Keratinocyte (primary cell): ENCODE measurements at regions not wholly inside any gene's neighbourhood (a gene's known extent, or its start where the extent isn't known, plus 50 kb on each side); places are given as distances from the start of the nearest gene placed in this dataset.

Experiments
- DNase-seq: peaks from one replicate; pipeline ENCODE4 v3.0.0-alpha.2; 2011; ENCODE audit warnings: low read depth, missing footprints, low spot score
- FAIRE-seq: peaks from 2 replicates; lab custom pipeline; 2011; peaks lifted over from hg19 to GRCh38; lab: Jason Lieb, UNC
- H2AFZ ChIP-seq: 2 replicates; pipeline ENCODE4 v1.6.0; 2012; ENCODE audit warnings: low read length, control low read depth, inconsistent platforms; ENCODE audit not compliant: control insufficient read depth
- H3K27ac ChIP-seq: 2 replicates; pipeline ENCODE4 v1.5.1; 2011; ENCODE audit warnings: low read length; ENCODE audit not compliant: control insufficient read depth, insufficient read depth
- H3K27me3 ChIP-seq: 3 replicates; pipeline ENCODE4 v1.6.0; 2011; ENCODE audit warnings: low read length; ENCODE audit not compliant: control insufficient read depth, insufficient read depth; ENCODE audit errors: extremely low read depth
- H3K36me3 ChIP-seq, 2 experiments: 2 replicates in 1 of 2; 3 replicates in 1 of 2; pipeline ENCODE4 v1.5.1; 2011; ENCODE audit warnings: low read length in 2 of 2, mild to moderate bottlenecking in 1 of 2; ENCODE audit not compliant: control insufficient read depth in 2 of 2, insufficient read depth in 2 of 2; ENCODE audit errors: extremely low read depth in 1 of 2
- H3K4me1 ChIP-seq: 3 replicates; pipeline ENCODE4 v1.5.1; 2011; ENCODE audit warnings: low read length; ENCODE audit not compliant: control insufficient read depth, insufficient read depth; ENCODE audit errors: extremely low read depth
- H3K4me2 ChIP-seq: 3 replicates; pipeline ENCODE4 v1.6.0; 2011; ENCODE audit warnings: low read depth, low read length; ENCODE audit not compliant: control insufficient read depth, insufficient read depth; ENCODE audit errors: extremely low read depth
- H3K4me3 ChIP-seq, 3 experiments: fragments of 200-600 bp in 1 of 3; sonication (generic) in 1 of 3; 2 replicates in 2 of 3; 3 replicates in 1 of 3; pipeline ENCODE4 v1.5.1; 2011 to 2016; ENCODE audit warnings: low read length in 3 of 3, mild to moderate bottlenecking in 3 of 3, control low read depth in 2 of 3, inconsistent platforms in 1 of 3, low read depth in 1 of 3, mixed read lengths in 1 of 3, mixed run types in 1 of 3, moderate library complexity in 1 of 3; ENCODE audit not compliant: control insufficient read depth in 2 of 3, insufficient read depth in 2 of 3; ENCODE audit errors: extremely low read depth in 1 of 3
- H3K79me2 ChIP-seq: 2 replicates; pipeline ENCODE4 v1.6.0; 2012; ENCODE audit warnings: low read length; ENCODE audit not compliant: control insufficient read depth, insufficient read depth
- H3K9ac ChIP-seq: 3 replicates; pipeline ENCODE4 v1.6.0; 2011; ENCODE audit warnings: low read length; ENCODE audit not compliant: control insufficient read depth, insufficient read depth; ENCODE audit errors: extremely low read depth
- H3K9me1 ChIP-seq: 3 replicates; pipeline ENCODE4 v1.6.0; 2011; ENCODE audit warnings: low read length; ENCODE audit not compliant: control insufficient read depth, insufficient read depth; ENCODE audit errors: extremely low read depth
- H3K9me3 ChIP-seq: 2 replicates; pipeline ENCODE4 v1.5.1; 2012; ENCODE audit warnings: low read depth, low read length; ENCODE audit not compliant: control insufficient read depth
- H4K20me1 ChIP-seq: 3 replicates; pipeline ENCODE4 v1.6.0; 2011; ENCODE audit warnings: low read length; ENCODE audit not compliant: control insufficient read depth, insufficient read depth; ENCODE audit errors: extremely low read depth
- EZH2 ChIP-seq: IDR thresholded peaks from one replicate; pipeline ENCODE4 v1.6.1; 2012; ENCODE audit warnings: inconsistent platforms, mild to moderate bottlenecking, low read length, moderate library complexity
- dilution Hi-C: fragments of 300-500 bp; cut with MboI; formaldehyde crosslinking; loops from one replicate; pipeline ENCODE4 v1.7.0; 2020; ENCODE audit warnings: low sequenced_read_pairs; ENCODE audit not compliant: extremely low pct_ligation_motif_present
- TF ChIP-seq, protein P1 (sequence below), 3 experiments: IDR thresholded peaks in 1 of 3; conservative IDR thresholded peaks in 1 of 3; optimal IDR thresholded peaks in 1 of 3; 2 replicates in 2 of 3; 3 replicates in 1 of 3; pipeline versions ENCODE3 to v1.5.1; 2011; ENCODE audit warnings: low read length in 3 of 3, mild to moderate bottlenecking in 3 of 3, moderate library complexity in 2 of 3, control low read depth in 1 of 3, inconsistent platforms in 1 of 3; ENCODE audit not compliant: insufficient read depth in 2 of 3; ENCODE audit errors: extremely low read depth in 1 of 3

DNA sequence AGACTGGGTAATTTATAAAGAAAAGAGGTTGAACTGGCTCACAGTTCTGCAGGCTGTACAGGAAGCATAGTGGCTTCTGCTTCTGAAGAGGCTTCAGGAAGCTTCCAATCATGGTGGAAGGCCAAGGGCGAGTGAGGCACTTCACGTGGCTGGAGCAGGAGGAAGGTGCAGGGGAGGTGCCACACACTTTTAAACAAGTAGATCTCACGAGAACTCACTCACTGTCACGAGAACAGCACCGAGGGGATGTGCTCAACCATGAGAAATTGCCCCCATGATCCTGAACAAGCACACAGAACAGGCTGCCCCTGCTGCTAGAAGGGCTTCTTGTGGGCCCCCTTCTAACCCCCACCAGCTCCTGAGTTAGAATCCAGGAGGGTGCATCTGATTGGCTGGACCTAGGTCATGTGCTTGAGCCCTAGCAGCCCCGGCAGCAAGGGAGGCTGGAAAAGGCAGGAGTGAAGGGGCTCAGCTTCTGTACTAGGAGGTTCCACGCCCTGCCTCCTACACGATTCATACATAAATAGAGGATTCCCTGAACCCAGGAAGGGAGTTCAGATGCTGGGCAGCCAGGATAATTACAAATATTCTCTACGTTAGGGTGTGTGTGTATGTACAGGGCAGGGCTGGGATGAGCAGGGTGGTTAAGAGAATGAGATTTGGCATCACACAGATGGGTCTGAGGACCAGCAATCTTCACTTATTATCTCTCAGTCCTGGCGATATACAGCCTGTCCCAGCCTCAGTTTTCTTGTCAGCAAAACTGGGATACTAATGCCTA, 72.8 kb upstream of the ATP5PO start:
- Histone ChIP-seq H2AFZ (no peak overlapping the region), H3K79me2 (no peaks in the 10 kb centered on the region), H3K27me3 (peaks cover 3% of the 10 kb centered on the region), H4K20me1 (no peaks in the 10 kb centered on the region), H3K4me3 (no peak overlapping the region), H3K9me3 (no peaks in the 10 kb centered on the region), H3K27ac (no peak overlapping the region), H3K9me1 (no peaks in the 10 kb centered on the region), H3K4me1 (no peaks in the 10 kb centered on the region), H3K9ac (no peak overlapping the region), H3K36me3 (no peaks in the 10 kb centered on the region), H3K4me2 (no peak overlapping the region)
- DNase-seq = no peak
- TF ChIP-seq EZH2 = no peak
- TF ChIP-seq, protein P1, sequence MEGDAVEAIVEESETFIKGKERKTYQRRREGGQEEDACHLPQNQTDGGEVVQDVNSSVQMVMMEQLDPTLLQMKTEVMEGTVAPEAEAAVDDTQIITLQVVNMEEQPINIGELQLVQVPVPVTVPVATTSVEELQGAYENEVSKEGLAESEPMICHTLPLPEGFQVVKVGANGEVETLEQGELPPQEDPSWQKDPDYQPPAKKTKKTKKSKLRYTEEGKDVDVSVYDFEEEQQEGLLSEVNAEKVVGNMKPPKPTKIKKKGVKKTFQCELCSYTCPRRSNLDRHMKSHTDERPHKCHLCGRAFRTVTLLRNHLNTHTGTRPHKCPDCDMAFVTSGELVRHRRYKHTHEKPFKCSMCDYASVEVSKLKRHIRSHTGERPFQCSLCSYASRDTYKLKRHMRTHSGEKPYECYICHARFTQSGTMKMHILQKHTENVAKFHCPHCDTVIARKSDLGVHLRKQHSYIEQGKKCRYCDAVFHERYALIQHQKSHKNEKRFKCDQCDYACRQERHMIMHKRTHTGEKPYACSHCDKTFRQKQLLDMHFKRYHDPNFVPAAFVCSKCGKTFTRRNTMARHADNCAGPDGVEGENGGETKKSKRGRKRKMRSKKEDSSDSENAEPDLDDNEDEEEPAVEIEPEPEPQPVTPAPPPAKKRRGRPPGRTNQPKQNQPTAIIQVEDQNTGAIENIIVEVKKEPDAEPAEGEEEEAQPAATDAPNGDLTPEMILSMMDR (optimal IDR thresholded peaks at IDR 0.05 in 1 of 3, IDR thresholded peaks at IDR 0.05 in 1 of 3, conservative IDR thresholded peaks at IDR 0.05 in 1 of 3; ENCODE audit: extremely low read depth in 1 of 3, insufficient read depth in 2 of 3, low read length in 3 of 3) = no peak
- dilution Hi-C loops = no loop called here
- FAIRE-seq = no peak

DNA sequence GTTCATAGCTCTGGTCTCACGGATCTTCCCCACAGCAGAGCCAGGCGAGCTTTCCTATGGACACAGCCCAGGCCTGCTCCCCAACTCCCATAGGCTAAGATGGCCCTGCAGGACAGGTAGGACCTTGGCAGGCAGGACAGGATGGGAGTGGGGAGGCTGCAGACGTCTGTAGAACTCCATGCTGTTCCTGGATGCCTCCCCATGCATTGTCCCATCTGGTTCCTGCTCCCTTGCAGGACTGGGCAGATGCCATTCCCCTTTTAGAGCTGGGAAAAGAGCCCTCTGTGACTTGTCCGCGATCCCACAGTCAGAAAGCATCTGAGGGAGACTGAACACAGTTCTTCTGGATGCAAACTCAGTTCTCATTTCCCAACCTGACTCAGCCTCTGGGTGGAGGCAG, 71.9 kb upstream of the ATP5PO start:
- Histone ChIP-seq H3K27ac (no peak overlapping the region), H3K4me3 (no peak overlapping the region), H3K9me1 (no peaks in the 10 kb centered on the region), H4K20me1 (no peaks in the 10 kb centered on the region), H3K4me1 (no peaks in the 10 kb centered on the region), H3K79me2 (no peaks in the 10 kb centered on the region), H3K9ac (no peak overlapping the region), H3K36me3 (no peaks in the 10 kb centered on the region), H3K9me3 (no peaks in the 10 kb centered on the region), H2AFZ (no peak overlapping the region), H3K4me2 (no peak overlapping the region), H3K27me3 (no peaks in the 10 kb centered on the region)
- FAIRE-seq (no peak), DNase-seq (no peak)
- dilution Hi-C loops = no loop called here
- TF ChIP-seq, protein P1 (optimal IDR thresholded peaks at IDR 0.05 in 1 of 3, IDR thresholded peaks at IDR 0.05 in 1 of 3, conservative IDR thresholded peaks at IDR 0.05 in 1 of 3; ENCODE audit: extremely low read depth in 1 of 3, insufficient read depth in 2 of 3, low read length in 3 of 3) = no peak
- TF ChIP-seq EZH2 = no peak
